ENCODE measurements at regions not wholly inside any gene's neighbourhood (a gene's known extent, or its start where the extent isn't known, plus 50 kb on each side); places are given as distances from the start of the nearest gene placed in this dataset.
A peak's percentile ranks its signal among the peaks of the same experiment; 100 is the strongest.
"Not testable (repeated sequence)": the region's sequence is repeated elsewhere in the genome, so short reads cannot be mapped to it uniquely, and the experiment has no call there.

DNA sequence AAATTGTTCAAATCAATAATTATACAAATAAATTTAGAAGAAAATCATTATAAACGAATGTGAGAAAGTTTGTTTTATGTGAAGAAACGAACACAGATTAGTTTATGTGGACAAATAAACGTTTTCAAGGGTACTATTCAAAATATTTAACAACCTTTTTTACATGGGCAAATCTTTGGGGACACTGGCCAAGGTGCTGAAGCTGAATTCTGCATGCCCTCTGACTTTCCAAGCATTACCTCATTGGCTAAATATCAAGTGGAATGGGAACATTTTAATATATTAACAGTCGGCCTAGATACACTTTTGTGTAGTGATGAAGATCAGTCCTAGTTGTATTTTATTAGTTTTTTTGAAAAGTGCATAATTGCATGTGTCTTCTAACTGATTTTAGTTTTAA lies 636.4 kb upstream of the DPPA4 start:
- no peaks in the 10 kb centered on the region for H3K36me3 ChIP-seq (ENCODE audit: control insufficient read depth, insufficient read depth, low read length)
- no peak for DNase-seq
- no peak overlapping the region for H3K27ac ChIP-seq (ENCODE audit: low read length)
- no peaks in the 10 kb centered on the region for H3K27me3 ChIP-seq (ENCODE audit: control insufficient read depth, insufficient read depth, low read length)
- WGBS (ENCODE audit: insufficient coverage), result no CpG with 5 or more reads among the region's 4 CpGs
- H3K4me3 ChIP-seq (ENCODE audit: low read length), result no peak overlapping the region
- H3K4me1 ChIP-seq (ENCODE audit: control insufficient read depth, insufficient read depth, low read length), result no peaks in the 10 kb centered on the region
- H3K9me3 ChIP-seq (replicated peaks; ENCODE audit: control insufficient read depth, low read depth, low read length), result no peaks in the 10 kb centered on the region

GRCh38 chr3:109977897-109978296 lies 640.6 kb upstream of the DPPA4 start:
- Histone ChIP-seq H3K27ac (ENCODE audit: low read length) (peak overlapping the region; percentile 49), H3K4me3 (ENCODE audit: low read length) (no peak overlapping the region), H3K27me3 (ENCODE audit: control insufficient read depth, insufficient read depth, low read length) (no peaks in the 10 kb centered on the region), H3K36me3 (ENCODE audit: control insufficient read depth, insufficient read depth, low read length) (no peaks in the 10 kb centered on the region), H3K4me1 (ENCODE audit: control insufficient read depth, insufficient read depth, low read length) (no peaks in the 10 kb centered on the region), H3K9me3 (replicated peaks; ENCODE audit: control insufficient read depth, low read depth, low read length) (no peaks in the 10 kb centered on the region)
- peak; percentile 89 for DNase-seq
- 80% methylated on average over 1 of the region's 4 CpGs for WGBS (ENCODE audit: insufficient coverage)

DNA sequence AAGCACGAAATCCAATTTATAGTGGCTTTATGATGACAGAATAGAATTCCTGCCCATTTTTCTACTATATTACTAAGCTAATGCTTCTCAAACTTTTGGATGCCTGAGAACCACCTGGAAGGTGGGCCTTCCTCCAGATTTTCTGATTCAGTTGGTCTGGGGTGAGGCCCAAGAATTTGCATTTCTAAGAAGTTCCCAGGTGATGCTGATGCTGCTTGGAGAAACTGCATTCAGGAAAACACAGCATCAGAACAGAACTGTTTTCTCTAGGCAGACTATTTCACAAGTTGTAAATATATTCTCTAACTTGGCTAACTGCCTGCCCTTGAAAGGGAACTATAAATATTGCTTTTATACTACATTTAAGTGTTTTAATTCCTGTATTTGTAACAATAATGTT lies 644.9 kb upstream of the DPPA4 start:
- DNase-seq, result peak; percentile 65
- Histone ChIP-seq H3K27ac (ENCODE audit: low read length) (no peak overlapping the region), H3K27me3 (ENCODE audit: control insufficient read depth, insufficient read depth, low read length) (no peaks in the 10 kb centered on the region), H3K36me3 (ENCODE audit: control insufficient read depth, insufficient read depth, low read length) (no peaks in the 10 kb centered on the region), H3K4me3 (ENCODE audit: low read length) (no peak overlapping the region), H3K4me1 (ENCODE audit: control insufficient read depth, insufficient read depth, low read length) (no peaks in the 10 kb centered on the region), H3K9me3 (replicated peaks; ENCODE audit: control insufficient read depth, low read depth, low read length) (no peaks in the 10 kb centered on the region)
- no CpG with 5 or more reads among the region's 1 CpG for WGBS (ENCODE audit: insufficient coverage)

GRCh38 chr3:109984976-109985375 lies 647.6 kb upstream of the DPPA4 start:
- DNase-seq, result peak; percentile 80
- Histone ChIP-seq H3K27ac (ENCODE audit: low read length) (no peak overlapping the region), H3K9me3 (replicated peaks; ENCODE audit: control insufficient read depth, low read depth, low read length) (no peaks in the 10 kb centered on the region), H3K4me1 (ENCODE audit: control insufficient read depth, insufficient read depth, low read length) (no peaks in the 10 kb centered on the region), H3K27me3 (ENCODE audit: control insufficient read depth, insufficient read depth, low read length) (no peaks in the 10 kb centered on the region), H3K4me3 (ENCODE audit: low read length) (no peak overlapping the region), H3K36me3 (ENCODE audit: control insufficient read depth, insufficient read depth, low read length) (no peaks in the 10 kb centered on the region)

DNA sequence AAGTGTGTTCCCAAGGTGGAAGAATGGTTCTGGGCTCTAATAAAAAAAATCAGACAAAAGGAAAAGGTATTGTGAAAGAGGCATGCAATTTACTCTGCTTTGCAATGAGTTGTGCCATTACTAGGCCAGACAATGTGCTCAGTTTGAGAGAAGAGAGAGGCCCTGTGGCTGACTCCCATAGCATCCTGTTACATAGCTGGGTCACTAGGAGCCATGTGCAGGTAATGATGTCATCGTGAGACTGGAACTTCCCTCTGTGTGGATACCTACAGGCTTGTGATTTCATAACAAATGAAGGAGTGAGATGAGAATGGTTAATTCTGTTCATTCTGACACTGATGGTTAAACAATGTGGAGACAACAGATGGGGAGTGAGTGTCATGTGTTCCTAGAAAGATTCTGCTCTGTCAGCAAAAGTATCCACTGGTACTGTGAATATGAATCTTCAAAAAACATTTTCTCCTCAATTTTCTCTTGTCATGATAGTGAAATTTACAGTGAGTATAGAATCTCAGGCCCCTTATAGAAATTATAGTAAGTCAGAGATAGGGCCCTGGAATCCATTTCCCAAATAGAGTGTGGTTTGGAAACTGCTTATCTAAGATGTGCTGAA lies 648.7 kb upstream of the DPPA4 start:
- H3K27ac ChIP-seq (ENCODE audit: low read length), result no peak overlapping the region
- no peaks in the 10 kb centered on the region for H3K4me1 ChIP-seq (ENCODE audit: control insufficient read depth, insufficient read depth, low read length)
- H3K9me3 ChIP-seq (replicated peaks; ENCODE audit: control insufficient read depth, low read depth, low read length), result no peaks in the 10 kb centered on the region
- no peak for DNase-seq
- no peaks in the 10 kb centered on the region for H3K27me3 ChIP-seq (ENCODE audit: control insufficient read depth, insufficient read depth, low read length)
- H3K4me3 ChIP-seq (ENCODE audit: low read length), result no peak overlapping the region
- WGBS (ENCODE audit: insufficient coverage), result 78% methylated on average over 1 of the region's 1 CpG
- no peaks in the 10 kb centered on the region for H3K36me3 ChIP-seq (ENCODE audit: control insufficient read depth, insufficient read depth, low read length)

- no peak overlapping the region for H3K4me3 ChIP-seq (ENCODE audit: low read length)
- no peaks in the 10 kb centered on the region for H3K4me1 ChIP-seq (ENCODE audit: control insufficient read depth, insufficient read depth, low read length)
- 64% methylated on average over 3 of the region's 9 CpGs for WGBS (ENCODE audit: insufficient coverage)
- H3K36me3 ChIP-seq (ENCODE audit: control insufficient read depth, insufficient read depth, low read length), result no peaks in the 10 kb centered on the region
- DNase-seq, result peak; percentile 22
- H3K27me3 ChIP-seq (ENCODE audit: control insufficient read depth, insufficient read depth, low read length), result no peaks in the 10 kb centered on the region
- H3K27ac ChIP-seq (ENCODE audit: low read length), result peak overlapping the region; percentile 78
- H3K9me3 ChIP-seq (replicated peaks; ENCODE audit: control insufficient read depth, low read depth, low read length), result no peaks in the 10 kb centered on the region
Observed at GRCh38 chr3:109994853-109995252, 657.5 kb upstream of the DPPA4 start.

GRCh38 chr3:109995377-109995776 lies 658.0 kb upstream of the DPPA4 start:
- H3K36me3 ChIP-seq (ENCODE audit: control insufficient read depth, insufficient read depth, low read length), result no peaks in the 10 kb centered on the region
- no peak overlapping the region for H3K4me3 ChIP-seq (ENCODE audit: low read length)
- no peaks in the 10 kb centered on the region for H3K27me3 ChIP-seq (ENCODE audit: control insufficient read depth, insufficient read depth, low read length)
- H3K4me1 ChIP-seq (ENCODE audit: control insufficient read depth, insufficient read depth, low read length), result no peaks in the 10 kb centered on the region
- peak; percentile 93 for DNase-seq
- peak overlapping the region; percentile 78 for H3K27ac ChIP-seq (ENCODE audit: low read length)
- H3K9me3 ChIP-seq (replicated peaks; ENCODE audit: control insufficient read depth, low read depth, low read length), result no peaks in the 10 kb centered on the region

DNA sequence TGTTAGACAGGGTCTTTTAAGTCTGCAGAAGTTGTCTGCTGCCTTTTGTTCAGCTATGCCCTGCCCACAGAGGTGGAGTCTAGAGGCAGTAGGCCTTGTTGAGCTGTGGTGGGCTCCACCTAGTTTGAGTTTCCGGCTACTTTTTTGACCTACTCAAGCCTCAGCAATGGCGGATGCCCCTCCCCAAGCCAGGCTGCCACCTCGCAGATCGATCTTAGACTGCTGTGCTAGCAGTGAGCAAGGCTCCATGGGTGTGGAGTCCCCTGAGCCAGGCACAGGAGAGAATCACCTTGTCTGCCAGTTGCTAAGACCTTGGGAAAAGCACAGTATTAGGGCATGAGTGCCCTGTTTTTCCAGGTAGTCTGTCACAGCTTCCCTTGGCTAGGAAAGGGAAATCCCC lies 664.6 kb upstream of the DPPA4 start:
- H3K9me3 ChIP-seq (replicated peaks; ENCODE audit: control insufficient read depth, low read depth, low read length); H3K27me3 ChIP-seq (ENCODE audit: control insufficient read depth, insufficient read depth, low read length); DNase-seq; H3K36me3 ChIP-seq (ENCODE audit: control insufficient read depth, insufficient read depth, low read length); H3K27ac ChIP-seq (ENCODE audit: low read length); H3K4me1 ChIP-seq (ENCODE audit: control insufficient read depth, insufficient read depth, low read length); H3K4me3 ChIP-seq (ENCODE audit: low read length): not testable (repeated sequence)
- 93% methylated on average over 3 of the region's 4 CpGs for WGBS (ENCODE audit: insufficient coverage)

- 50% methylated on average over 1 of the region's 3 CpGs for WGBS (ENCODE audit: insufficient coverage)
- Histone ChIP-seq H3K4me3 (ENCODE audit: low read length) (no peak overlapping the region), H3K27ac (ENCODE audit: low read length) (no peak overlapping the region), H3K4me1 (ENCODE audit: control insufficient read depth, insufficient read depth, low read length) (no peaks in the 10 kb centered on the region), H3K36me3 (ENCODE audit: control insufficient read depth, insufficient read depth, low read length) (no peaks in the 10 kb centered on the region), H3K27me3 (ENCODE audit: control insufficient read depth, insufficient read depth, low read length) (no peaks in the 10 kb centered on the region), H3K9me3 (replicated peaks; ENCODE audit: control insufficient read depth, low read depth, low read length) (no peaks in the 10 kb centered on the region)
- DNase-seq, result no peak
Observed at GRCh38 chr3:110006913-110007312, 669.6 kb upstream of the DPPA4 start.

DNA sequence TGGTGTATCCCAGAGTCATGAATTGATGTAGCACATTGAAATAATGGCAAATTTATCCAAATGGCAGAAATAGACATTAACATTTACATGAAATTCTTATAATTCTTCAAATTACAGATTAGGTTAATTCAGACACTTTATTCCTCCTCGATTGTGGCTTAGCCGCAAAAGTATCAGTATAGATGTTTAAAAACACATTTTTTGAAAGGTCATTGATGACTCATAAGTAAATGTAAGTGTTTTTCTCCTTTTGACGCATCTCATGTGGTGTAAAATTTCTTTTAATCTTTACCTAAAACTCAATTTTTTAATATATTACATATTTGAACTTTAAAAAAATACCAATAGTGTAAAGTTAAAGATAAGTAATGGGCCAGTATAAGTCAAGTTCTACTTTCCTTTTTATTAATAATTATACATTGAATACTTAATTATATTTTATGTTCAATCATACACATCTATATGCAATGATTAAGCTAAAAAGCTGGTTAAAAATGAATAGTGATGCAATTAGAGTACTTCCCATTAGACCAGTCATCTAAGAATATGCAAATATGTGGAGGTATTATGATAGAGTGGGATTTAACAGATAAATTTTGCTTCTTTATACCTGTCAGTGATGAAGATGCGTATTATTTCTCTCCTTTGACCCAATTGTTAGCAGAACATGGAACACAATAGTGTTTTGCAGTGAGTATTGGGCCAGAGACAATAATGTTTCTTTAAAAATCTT lies 678.1 kb upstream of the DPPA4 start:
- no peaks in the 10 kb centered on the region for H3K27me3 ChIP-seq (ENCODE audit: control insufficient read depth, insufficient read depth, low read length)
- no CpG with 5 or more reads among the region's 4 CpGs for WGBS (ENCODE audit: insufficient coverage)
- no peaks in the 10 kb centered on the region for H3K4me1 ChIP-seq (ENCODE audit: control insufficient read depth, insufficient read depth, low read length)
- no peak for DNase-seq
- no peak overlapping the region for H3K4me3 ChIP-seq (ENCODE audit: low read length)
- H3K27ac ChIP-seq (ENCODE audit: low read length), result no peak overlapping the region
- H3K36me3 ChIP-seq (ENCODE audit: control insufficient read depth, insufficient read depth, low read length), result no peaks in the 10 kb centered on the region
- H3K9me3 ChIP-seq (replicated peaks; ENCODE audit: control insufficient read depth, low read depth, low read length), result no peaks in the 10 kb centered on the region

Data from muscle of leg (tissue), 3 donors.